ENCODE measurements at regions not wholly inside any gene's neighbourhood (a gene's known extent, or its start where the extent isn't known, plus 50 kb on each side); places are given as distances from the start of the nearest gene placed in this dataset.
"Not testable (repeated sequence)": the region's sequence is repeated elsewhere in the genome, so short reads cannot be mapped to it uniquely, and the experiment has no call there.

GRCh38 chr7:94157659-94158306 lies 153.6 kb upstream of the BET1 start:
- ATAC-seq (replicated peaks in 1 of 4); H3K27ac ChIP-seq (ENCODE audit: low read length); H3K9me3 Mint-ChIP-seq; H3K4me3 ChIP-seq (ENCODE audit: control insufficient read depth in 1 of 2, extremely low read depth in 1 of 2, low read length in 1 of 2); H3K36me3 ChIP-seq (ENCODE audit: control insufficient read depth in 2 of 2, extremely low read depth in 1 of 2, insufficient read depth in 1 of 2, low read length in 1 of 2); H3K27me3 Mint-ChIP-seq; H3K36me3 Mint-ChIP-seq; H3K4me3 Mint-ChIP-seq; CTCF ChIA-PET; POLR2A ChIA-PET; H3K4me1 ChIP-seq (ENCODE audit: control insufficient read depth in 1 of 2, extremely low read depth in 1 of 2, insufficient read depth in 2 of 2, low read length in 2 of 2); DNase-seq; H3K27ac Mint-ChIP-seq; H3K9me3 ChIP-seq; H3K27me3 ChIP-seq (replicated peaks in 1 of 2; ENCODE audit: control insufficient read depth in 2 of 2, extremely low read depth in 1 of 2, insufficient read depth in 2 of 2, low read length in 1 of 2): not testable (repeated sequence)
- peaks cover 8 to 11% (median 10%) of the 10 kb centered on the region in 3 donors for H3K4me1 Mint-ChIP-seq
- WGBS (ENCODE audit: insufficient coverage), result no CpG with 5 or more reads among the region's 5 CpGs

DNA sequence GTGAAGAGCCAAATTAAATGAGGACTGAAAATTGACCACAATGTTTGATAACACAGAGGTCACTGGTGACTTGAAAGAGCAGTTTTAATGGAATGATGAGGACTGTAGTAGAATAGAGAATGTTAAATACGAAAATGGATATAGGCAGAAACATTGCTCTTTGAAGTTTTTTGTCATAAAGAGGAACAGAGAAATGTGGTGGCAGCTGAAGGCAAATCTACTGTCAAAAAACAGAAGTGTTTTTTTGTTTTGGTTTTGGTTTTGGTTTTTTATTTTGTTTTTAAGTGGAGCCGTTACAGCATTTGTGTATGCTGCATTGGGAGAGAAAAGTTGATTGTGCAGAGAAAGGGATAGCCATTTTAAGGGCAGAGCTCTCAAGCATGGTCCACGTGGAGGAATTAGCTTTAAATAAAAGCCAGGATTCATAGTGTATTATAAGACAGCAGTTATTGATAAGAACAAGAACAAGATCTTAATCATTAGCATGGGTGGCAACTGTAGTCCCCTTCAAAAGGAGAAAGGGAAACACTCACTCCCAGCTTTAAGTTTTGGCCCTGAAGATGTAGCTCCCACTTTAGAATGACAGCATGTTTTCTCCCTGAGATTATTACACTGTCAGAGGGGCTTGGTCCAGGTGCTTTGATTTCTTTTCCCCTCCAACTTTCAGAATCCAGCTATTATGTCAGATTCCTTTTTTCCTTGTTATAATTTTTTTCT lies 156.7 kb upstream of the BET1 start:
- POLR2A ChIA-PET, result no interaction called here

GRCh38 chr7:94161476-94161875 lies 157.3 kb upstream of the BET1 start:
- Mint-ChIP-seq H3K9me3 (peaks cover 0 to 10% (median 9%) of the 10 kb centered on the region in 3 donors), H3K36me3 (no peaks in the 10 kb centered on the region), H3K4me1 (peaks cover 8 to 11% (median 10%) of the 10 kb centered on the region in 3 donors), H3K27me3 (peaks cover 0 to 1% of the 10 kb centered on the region in 2 donors), H3K4me3 (no peak overlapping the region), H3K27ac (no peak overlapping the region)
- ATAC-seq (replicated peaks in 1 of 4) (no peak), DNase-seq (no peak)
- Histone ChIP-seq H3K9me3 (no peaks in the 10 kb centered on the region), H3K27me3 (replicated peaks in 1 of 2; ENCODE audit: control insufficient read depth in 2 of 2, extremely low read depth in 1 of 2, insufficient read depth in 2 of 2, low read length in 1 of 2) (no peaks in the 10 kb centered on the region), H3K27ac (ENCODE audit: low read length) (no peak overlapping the region), H3K36me3 (ENCODE audit: control insufficient read depth in 2 of 2, extremely low read depth in 1 of 2, insufficient read depth in 1 of 2, low read length in 1 of 2) (no peaks in the 10 kb centered on the region), H3K4me1 (ENCODE audit: control insufficient read depth in 1 of 2, extremely low read depth in 1 of 2, insufficient read depth in 2 of 2, low read length in 2 of 2) (peaks cover 0 to 2% of the 10 kb centered on the region in 2 experiments), H3K4me3 (ENCODE audit: control insufficient read depth in 1 of 2, extremely low read depth in 1 of 2, low read length in 1 of 2) (no peak overlapping the region)
- CTCF ChIA-PET, result no interaction called here
- POLR2A ChIA-PET, result no interaction called here
- WGBS (ENCODE audit: insufficient coverage), result 60% methylated on average over 1 of the region's 6 CpGs

More for the DNA sequence above, 156.7 kb upstream of the BET1 start:
- Mint-ChIP-seq H3K9me3 (peaks cover 0 to 9% (median 5%) of the 10 kb centered on the region in 3 donors), H3K36me3 (no peaks in the 10 kb centered on the region), H3K4me1 (peaks cover 8 to 11% (median 10%) of the 10 kb centered on the region in 3 donors), H3K4me3 (peak overlapping the region in 2 of 3 donors; percentile 0 to 4), H3K27ac (peak overlapping the region in 1 of 2 donors; percentile 21), H3K27me3 (peaks cover 0 to 3% of the 10 kb centered on the region in 2 donors)
- Histone ChIP-seq H3K4me1 (ENCODE audit: control insufficient read depth in 1 of 2, extremely low read depth in 1 of 2, insufficient read depth in 2 of 2, low read length in 2 of 2) (peaks cover 0 to 2% of the 10 kb centered on the region in 2 experiments), H3K4me3 (ENCODE audit: control insufficient read depth in 1 of 2, extremely low read depth in 1 of 2, low read length in 1 of 2) (no peak overlapping the region), H3K36me3 (ENCODE audit: control insufficient read depth in 2 of 2, extremely low read depth in 1 of 2, insufficient read depth in 1 of 2, low read length in 1 of 2) (no peaks in the 10 kb centered on the region), H3K9me3 (no peaks in the 10 kb centered on the region), H3K27me3 (replicated peaks in 1 of 2; ENCODE audit: control insufficient read depth in 2 of 2, extremely low read depth in 1 of 2, insufficient read depth in 2 of 2, low read length in 1 of 2) (no peaks in the 10 kb centered on the region), H3K27ac (ENCODE audit: low read length) (no peak overlapping the region)
- ATAC-seq (replicated peaks in 1 of 4) (no peak), DNase-seq (no peak)
- CTCF ChIA-PET, result no interaction called here
- 3% methylated on average over 2 of the region's 3 CpGs for WGBS (ENCODE audit: insufficient coverage)

GRCh38 chr7:94169682-94170081 lies 165.5 kb upstream of the BET1 start:
- CTCF ChIA-PET, result no interaction called here
- H3K9me3 ChIP-seq, result no peaks in the 10 kb centered on the region
- WGBS (ENCODE audit: insufficient coverage), result 76% methylated on average over 2 of the region's 4 CpGs
- H3K36me3 ChIP-seq (ENCODE audit: control insufficient read depth in 2 of 2, extremely low read depth in 1 of 2, insufficient read depth in 1 of 2, low read length in 1 of 2), result no peaks in the 10 kb centered on the region
- no peaks in the 10 kb centered on the region for H3K36me3 Mint-ChIP-seq
- no peaks in the 10 kb centered on the region for H3K4me1 Mint-ChIP-seq
- no peak overlapping the region for H3K27ac Mint-ChIP-seq
- peaks cover 0 to 9% (median 6%) of the 10 kb centered on the region in 3 donors for H3K9me3 Mint-ChIP-seq
- ATAC-seq (replicated peaks in 1 of 4) (no peak), DNase-seq (no peak)
- H3K27me3 ChIP-seq (replicated peaks in 1 of 2; ENCODE audit: control insufficient read depth in 2 of 2, extremely low read depth in 1 of 2, insufficient read depth in 2 of 2, low read length in 1 of 2), result no peaks in the 10 kb centered on the region
- H3K4me3 ChIP-seq (ENCODE audit: control insufficient read depth in 1 of 2, extremely low read depth in 1 of 2, low read length in 1 of 2), result no peak overlapping the region
- no peak overlapping the region for H3K27ac ChIP-seq (ENCODE audit: low read length)
- POLR2A ChIA-PET, result no interaction called here
- H3K27me3 Mint-ChIP-seq, result peaks cover 0 to 6% of the 10 kb centered on the region in 2 donors
- no peaks in the 10 kb centered on the region for H3K4me1 ChIP-seq (ENCODE audit: control insufficient read depth in 1 of 2, extremely low read depth in 1 of 2, insufficient read depth in 2 of 2, low read length in 2 of 2)
- H3K4me3 Mint-ChIP-seq, result no peak overlapping the region

- Histone ChIP-seq H3K9me3 (no peaks in the 10 kb centered on the region), H3K27me3 (replicated peaks in 1 of 2; ENCODE audit: control insufficient read depth in 2 of 2, extremely low read depth in 1 of 2, insufficient read depth in 2 of 2, low read length in 1 of 2) (no peaks in the 10 kb centered on the region), H3K27ac (ENCODE audit: low read length) (no peak overlapping the region), H3K4me1 (ENCODE audit: control insufficient read depth in 1 of 2, extremely low read depth in 1 of 2, insufficient read depth in 2 of 2, low read length in 2 of 2) (no peaks in the 10 kb centered on the region), H3K36me3 (ENCODE audit: control insufficient read depth in 2 of 2, extremely low read depth in 1 of 2, insufficient read depth in 1 of 2, low read length in 1 of 2) (no peaks in the 10 kb centered on the region), H3K4me3 (ENCODE audit: control insufficient read depth in 1 of 2, extremely low read depth in 1 of 2, low read length in 1 of 2) (no peak overlapping the region)
- peaks cover 0 to 6% of the 10 kb centered on the region in 2 donors for H3K27me3 Mint-ChIP-seq
- H3K27ac Mint-ChIP-seq, result no peak overlapping the region
- ChIA-PET POLR2A (interaction anchor here in 1 of 2 donors (0.7 kb wide), 1 partner anchor 14 kb away, joined by 4 read pairs; no protein-coding TSS in a partner anchor), CTCF (no interaction called here)
- peaks cover 0 to 4% (median 1%) of the 10 kb centered on the region in 3 donors for H3K9me3 Mint-ChIP-seq
- H3K36me3 Mint-ChIP-seq, result no peaks in the 10 kb centered on the region
- H3K4me3 Mint-ChIP-seq, result no peak overlapping the region
- ATAC-seq (replicated peaks in 1 of 4) (no peak), DNase-seq (no peak)
- no peaks in the 10 kb centered on the region for H3K4me1 Mint-ChIP-seq
These were observed 166.7 kb upstream of the BET1 start for GRCh38 chr7:94170836-94171235.

GRCh38 chr7:94173436-94173835 lies 169.3 kb upstream of the BET1 start:
- no peaks in the 10 kb centered on the region for H3K9me3 ChIP-seq
- WGBS (ENCODE audit: insufficient coverage), result no CpG with 5 or more reads among the region's 2 CpGs
- no peak overlapping the region for H3K4me3 Mint-ChIP-seq
- no peaks in the 10 kb centered on the region for H3K36me3 Mint-ChIP-seq
- DNase-seq (no peak), ATAC-seq (replicated peaks in 1 of 4) (no peak)
- no peaks in the 10 kb centered on the region for H3K27me3 ChIP-seq (replicated peaks in 1 of 2; ENCODE audit: control insufficient read depth in 2 of 2, extremely low read depth in 1 of 2, insufficient read depth in 2 of 2, low read length in 1 of 2)
- ChIA-PET POLR2A (no interaction called here), CTCF (no interaction called here)
- no peaks in the 10 kb centered on the region for H3K4me1 Mint-ChIP-seq
- no peak overlapping the region for H3K4me3 ChIP-seq (ENCODE audit: control insufficient read depth in 1 of 2, extremely low read depth in 1 of 2, low read length in 1 of 2)
- H3K9me3 Mint-ChIP-seq, result no peaks in the 10 kb centered on the region
- H3K4me1 ChIP-seq (ENCODE audit: control insufficient read depth in 1 of 2, extremely low read depth in 1 of 2, insufficient read depth in 2 of 2, low read length in 2 of 2), result no peaks in the 10 kb centered on the region
- no peak overlapping the region for H3K27ac ChIP-seq (ENCODE audit: low read length)
- H3K36me3 ChIP-seq (ENCODE audit: control insufficient read depth in 2 of 2, extremely low read depth in 1 of 2, insufficient read depth in 1 of 2, low read length in 1 of 2), result no peaks in the 10 kb centered on the region
- no peak overlapping the region for H3K27ac Mint-ChIP-seq
- peaks cover 0 to 6% of the 10 kb centered on the region in 2 donors for H3K27me3 Mint-ChIP-seq
